H1 (cell line): ENCODE measurements at regions not wholly inside any gene's neighbourhood (a gene's known extent, or its start where the extent isn't known, plus 50 kb on each side); places are given as distances from the start of the nearest gene placed in this dataset.

Source experiments
- CTCF ChIA-PET: fragments of 300-600 bp; sonication (Branson Sonifier 250); formaldehyde crosslinking; loops from one replicate; lab custom pipeline; 2021; ENCODE audit not compliant: partially characterized antibody; lab: Charles Lee
- POLR2A ChIA-PET: fragments of 300-600 bp; sonication (Branson Sonifier 250); formaldehyde crosslinking; loops from one replicate; lab custom pipeline; 2021; ENCODE audit warnings: inconsistent platforms; ENCODE audit not compliant: partially characterized antibody; lab: Charles Lee
- DNase-seq, 2 experiments: peaks; one replicate each; pipeline versions ENCODE4 v3.0.0 to v3.0.0-alpha.2; 2010 to 2022; ENCODE audit warnings: low spot score in 2 of 2, low read depth in 1 of 2, mixed read lengths in 1 of 2
- FAIRE-seq: peaks from 2 replicates; lab custom pipeline; 2011; peaks lifted over from hg19 to GRCh38; lab: Jason Lieb, UNC
- H2AFZ ChIP-seq: 2 replicates; pipeline ENCODE4 v1.8.1; 2012; ENCODE audit warnings: low read length, inconsistent platforms
- H2AK5ac ChIP-seq: 2 replicates; pipeline ENCODE4 v1.6.1; 2013; ENCODE audit warnings: low read depth, low read length
- H2BK120ac ChIP-seq: replicated peaks from 2 replicates; pipeline ENCODE3; 2013; ENCODE audit warnings: low read depth, low read length, inconsistent platforms
- H2BK12ac ChIP-seq: 2 replicates; pipeline ENCODE4 v1.6.1; 2013; ENCODE audit warnings: low read depth, low read length
- H2BK15ac ChIP-seq: 2 replicates; pipeline ENCODE4 v1.6.1; 2013; ENCODE audit warnings: low read length
- H2BK20ac ChIP-seq: 2 replicates; pipeline ENCODE4 v1.6.1; 2013; ENCODE audit warnings: low read length
- H2BK5ac ChIP-seq: 2 replicates; pipeline ENCODE4 v1.6.1; 2013; ENCODE audit warnings: low read depth, low read length
- H3K14ac ChIP-seq: 2 replicates; pipeline ENCODE4 v1.6.1; 2013; ENCODE audit warnings: inconsistent platforms; ENCODE audit not compliant: insufficient read length
- H3K18ac ChIP-seq: 2 replicates; pipeline ENCODE4 v1.6.1; 2013; ENCODE audit warnings: low read length; ENCODE audit errors: extremely low read depth
- H3K23ac ChIP-seq: 2 replicates; pipeline ENCODE4 v1.6.1; 2013; ENCODE audit warnings: inconsistent platforms; ENCODE audit not compliant: insufficient read length
- H3K23me2 ChIP-seq: 2 replicates; pipeline ENCODE4 v1.6.1; 2013; ENCODE audit warnings: low read depth, low read length
- H3K27ac ChIP-seq: 2 replicates; pipeline ENCODE4 v1.6.1; 2011; ENCODE audit warnings: low read depth, low read length, inconsistent platforms
- H3K27me3 ChIP-seq, 4 experiments: replicated peaks in 1 of 4; 1 replicate in 1 of 4; 2 replicates in 3 of 4; pipeline versions ENCODE4 v1.6.1 to v1.8.1; 2011 to 2013; ENCODE audit warnings: low read length in 3 of 4, mild to moderate bottlenecking in 3 of 4, inconsistent platforms in 2 of 4, mixed read lengths in 2 of 4, moderate library complexity in 1 of 4; ENCODE audit not compliant: control insufficient read depth in 3 of 4, insufficient read depth in 3 of 4; ENCODE audit errors: extremely low read depth in 1 of 4
- H3K36me3 ChIP-seq, 4 experiments: 2 replicates each; pipeline versions ENCODE4 v1.6.1 to v1.8.1; 2011 to 2013; ENCODE audit warnings: mild to moderate bottlenecking in 4 of 4, low read length in 3 of 4, moderate library complexity in 2 of 4, control low read depth in 1 of 4, inconsistent platforms in 1 of 4; ENCODE audit not compliant: insufficient read depth in 4 of 4, control insufficient read depth in 2 of 4
- H3K4ac ChIP-seq: replicated peaks from 2 replicates; pipeline ENCODE3; 2013; ENCODE audit warnings: low read length, low read depth, mixed read lengths, inconsistent platforms; ENCODE audit not compliant: insufficient read length
- H3K4me1 ChIP-seq, 4 experiments: replicated peaks in 1 of 4; 1 replicate in 1 of 4; 2 replicates in 3 of 4; pipeline versions ENCODE4 v1.6.1 to v1.8.1; 2011 to 2013; ENCODE audit warnings: low read length in 3 of 4, inconsistent platforms in 2 of 4, mixed read lengths in 1 of 4; ENCODE audit not compliant: insufficient read depth in 4 of 4, control insufficient read depth in 3 of 4
- H3K4me2 ChIP-seq, 2 experiments: 2 replicates each; pipeline versions ENCODE4 v1.6.1 to v1.8.1; 2011 to 2013; ENCODE audit warnings: low read depth in 2 of 2, low read length in 2 of 2, control low read depth in 1 of 2, inconsistent platforms in 1 of 2, mild to moderate bottlenecking in 1 of 2; ENCODE audit not compliant: insufficient read depth in 1 of 2
- H3K4me3 ChIP-seq, 4 experiments: fragments of 200-600, 300-600 bp in 1 of 4; sonication (generic), shearing (Covaris generic), sonication (Bioruptor Twin) in 1 of 4; 2 replicates each; pipeline versions ENCODE4 v1.5.1 to v1.8.1; 2011 to 2016; ENCODE audit warnings: low read length in 4 of 4, low read depth in 3 of 4, control low read depth in 2 of 4, inconsistent platforms in 2 of 4, mild to moderate bottlenecking in 2 of 4, mixed read lengths in 1 of 4, moderate library complexity in 1 of 4; ENCODE audit not compliant: insufficient read depth in 2 of 4; ENCODE audit errors: extremely low read depth in 1 of 4
- H3K56ac ChIP-seq: replicated peaks from 2 replicates; pipeline ENCODE3; 2013; ENCODE audit warnings: low read depth, mild to moderate bottlenecking, mixed read lengths, low read length, inconsistent platforms; ENCODE audit not compliant: insufficient read length
- H3K79me1 ChIP-seq: 2 replicates; pipeline ENCODE4 v1.6.1; 2013; ENCODE audit warnings: low read depth, low read length, control low read depth
- H3K79me2 ChIP-seq, 2 experiments: 2 replicates each; pipeline versions ENCODE4 v1.6.1 to v1.8.1; 2012 to 2013; ENCODE audit warnings: low read length in 2 of 2, mild to moderate bottlenecking in 2 of 2, inconsistent platforms in 1 of 2; ENCODE audit not compliant: insufficient read depth in 2 of 2, control insufficient read depth in 1 of 2
- H3K9ac ChIP-seq, 4 experiments: replicated peaks in 1 of 4; 1 replicate in 1 of 4; 2 replicates in 3 of 4; pipeline versions ENCODE4 v1.6.1 to v1.8.1; 2011 to 2013; ENCODE audit warnings: low read depth in 3 of 4, low read length in 3 of 4, control low read depth in 2 of 4, mild to moderate bottlenecking in 2 of 4, moderate library complexity in 2 of 4, inconsistent platforms in 1 of 4; ENCODE audit errors: extremely low read depth in 1 of 4
- H3K9me3 ChIP-seq, 2 experiments: 2 replicates each; pipeline versions ENCODE4 v1.6.1 to v1.8.1; 2012 to 2013; ENCODE audit warnings: mild to moderate bottlenecking in 2 of 2, moderate library complexity in 2 of 2, control low read depth in 1 of 2, inconsistent platforms in 1 of 2, low read depth in 1 of 2, low read length in 1 of 2, mixed read lengths in 1 of 2; ENCODE audit not compliant: insufficient read depth in 2 of 2
- H4K20me1 ChIP-seq, 2 experiments: replicated peaks in 1 of 2; 2 replicates each; pipeline versions ENCODE3 to v1.8.1; 2011 to 2013; ENCODE audit warnings: inconsistent platforms in 2 of 2, low read length in 2 of 2, mild to moderate bottlenecking in 1 of 2; ENCODE audit not compliant: insufficient read depth in 2 of 2, control insufficient read depth in 1 of 2
- H4K5ac ChIP-seq: 2 replicates; pipeline ENCODE4 v1.6.1; 2013; ENCODE audit warnings: low read length, low read depth, mixed read lengths, inconsistent platforms; ENCODE audit not compliant: insufficient read length
- H4K8ac ChIP-seq: 2 replicates; pipeline ENCODE4 v1.8.0; 2013; ENCODE audit warnings: mild to moderate bottlenecking, moderate library complexity, low read length, inconsistent platforms; ENCODE audit not compliant: insufficient read depth; ENCODE audit errors: extremely low read depth
- H4K91ac ChIP-seq: replicated peaks from 2 replicates; pipeline ENCODE3; 2013; ENCODE audit warnings: low read length, mixed read lengths, inconsistent platforms; ENCODE audit not compliant: insufficient read length
- CEBPB ChIP-seq: IDR thresholded peaks from 2 replicates; pipeline ENCODE4 v1.6.1; 2012; ENCODE audit warnings: low read depth, low read length
- CTBP2 ChIP-seq: IDR thresholded peaks from 2 replicates; pipeline ENCODE4 v1.7.0; 2011; ENCODE audit warnings: borderline replicate concordance, mild to moderate bottlenecking, moderate library complexity, mixed read lengths, low read length; ENCODE audit not compliant: insufficient read depth, insufficient read length
- EZH2 ChIP-seq: fragments of 200-600 bp; sonication (generic); IDR thresholded peaks from 2 replicates; pipeline ENCODE4 v1.7.1; 2012; ENCODE audit warnings: low read depth, mild to moderate bottlenecking, moderate library complexity, low read length, inconsistent platforms; ENCODE audit not compliant: severe bottlenecking
- GABPA ChIP-seq: IDR thresholded peaks from 2 replicates; pipeline ENCODE4 v1.6.1; 2011; ENCODE audit warnings: mild to moderate bottlenecking, low read length, moderate library complexity, borderline replicate concordance; ENCODE audit not compliant: insufficient read depth
- GTF2F1 ChIP-seq: IDR thresholded peaks from 2 replicates; pipeline ENCODE4 v1.6.1; 2012; ENCODE audit warnings: low read depth, low read length, improper control_type of control experiment, borderline replicate concordance
- SIRT6 ChIP-seq: IDR thresholded peaks from one replicate; pipeline ENCODE4 v1.7.1; 2012; ENCODE audit warnings: low read length, inconsistent platforms
- TCF12 ChIP-seq: IDR thresholded peaks from 2 replicates; pipeline ENCODE4 v1.6.1; 2011; ENCODE audit warnings: low read depth, mild to moderate bottlenecking, low read length
- WGBS, 2 experiments: shearing (Covaris generic) in 1 of 2; methylation state at CpG; one replicate each; pipeline versions ENCODE4 v1.1.6 to v1.1.7; 2013 to 2015; ENCODE audit warnings: low lambda C conversion rate in 2 of 2, mixed read lengths in 2 of 2, inconsistent platforms in 1 of 2, low coverage in 1 of 2, missing lambda C conversion rate in 1 of 2; ENCODE audit not compliant: insufficient replicate concordance in 2 of 2, insufficient coverage in 1 of 2, insufficient read length in 1 of 2; ENCODE audit errors: extremely low coverage in 1 of 2, missing lambda C conversion rate in 1 of 2; 5-methylcytosine and 5-hydroxymethylcytosine counted together

DNA sequence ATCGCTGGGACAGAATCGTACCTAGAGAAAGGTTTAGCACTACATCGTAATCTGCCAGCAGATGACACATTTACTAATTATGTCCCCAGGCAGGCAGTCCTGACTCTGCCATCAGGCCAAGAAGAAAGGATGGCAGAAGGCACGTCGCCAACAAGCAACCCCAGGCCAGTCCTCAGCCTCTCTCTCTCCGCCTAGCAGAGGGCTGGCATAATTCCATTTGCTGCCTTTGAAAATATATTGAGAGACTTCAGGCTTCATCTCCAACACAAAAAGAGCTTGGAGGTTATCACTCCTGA, 1517.0 kb downstream of the TBC1D22A start:
- no peak overlapping the region for H3K4ac ChIP-seq
- H3K79me2 ChIP-seq: no peaks in the 10 kb centered on the region
- WGBS, 2 experiments: 85% methylated on average over 6 of the region's 6 CpGs; no CpG with 5 or more reads in 1 of the 2 experiments
- peaks cover 0 to 12% (median 2%) of the 10 kb centered on the region in 4 experiments; a peak in 3 of 7 replicates for H3K4me1 ChIP-seq
- no peaks in the 10 kb centered on the region for H3K36me3 ChIP-seq
- H3K56ac ChIP-seq: no peak overlapping the region
- no peak overlapping the region for H2BK5ac ChIP-seq
- no peak overlapping the region for H4K8ac ChIP-seq
- H3K18ac ChIP-seq: no peak overlapping the region
- no peaks in the 10 kb centered on the region for H3K27me3 ChIP-seq
- H3K23ac ChIP-seq: no peak overlapping the region
- no peak overlapping the region for H2AK5ac ChIP-seq
- H2BK12ac ChIP-seq: no peak overlapping the region
- no peak overlapping the region for H3K27ac ChIP-seq
- H2BK15ac ChIP-seq: 0 out of 2 replicates have a peak overlapping the region, but pooled peaks have one; percentile 18
- POLR2A ChIA-PET: no interaction called here
- H3K23me2 ChIP-seq: no peaks in the 10 kb centered on the region
- H3K14ac ChIP-seq: no peak overlapping the region
- H2AFZ ChIP-seq: no peak overlapping the region
- no peaks in the 10 kb centered on the region for H3K9me3 ChIP-seq
- TF ChIP-seq TCF12 (no peak), CEBPB (no peak), EZH2 (no peak), GTF2F1 (no peak), GABPA (no peak), SIRT6 (no peak), CTBP2 (no peak)
- H4K20me1 ChIP-seq: no peaks in the 10 kb centered on the region
- H4K5ac ChIP-seq: no peak overlapping the region
- no peak overlapping the region for H3K9ac ChIP-seq
- no peak overlapping the region for H3K4me3 ChIP-seq
- H4K91ac ChIP-seq: no peak overlapping the region
- H3K4me2 ChIP-seq: no peak overlapping the region
- no peak overlapping the region for H2BK120ac ChIP-seq
- FAIRE-seq (no peak), DNase-seq (no peak)
- H2BK20ac ChIP-seq: no peak overlapping the region
- CTCF ChIA-PET: interaction anchor here (0.6 kb wide), 1 partner anchor 44 kb away, joined by 3 read pairs; no protein-coding TSS in a partner anchor
- no peaks in the 10 kb centered on the region for H3K79me1 ChIP-seq
